HG02938 (cell line): ENCODE measurements at regions not wholly inside any gene's neighbourhood (a gene's known extent, or its start where the extent isn't known, plus 50 kb on each side); places are given as distances from the start of the nearest gene placed in this dataset.
A peak's percentile ranks its signal among the peaks of the same experiment; 100 is the strongest.

Source experiments
- ATAC-seq: cut with Tn5 transposase; IDR thresholded peaks from one replicate; pipeline ENCODE4 v1.9.1; 2021; ENCODE audit warnings: mild to moderate bottlenecking, moderate library complexity; ENCODE audit not compliant: unreplicated experiment

GRCh38 chr2:111219285-111219684, 98.6 kb downstream of the BCL2L11 start:
- peak; percentile 86 for ATAC-seq

GRCh38 chr2:111219734-111220505, 99.2 kb downstream of the BCL2L11 start:
- no peak for ATAC-seq

GRCh38 chr2:111220962-111221361, 100.2 kb downstream of the BCL2L11 start:
- ATAC-seq, result no peak

GRCh38 chr2:111221701-111222100, 101.0 kb downstream of the BCL2L11 start:
- no peak for ATAC-seq

GRCh38 chr2:111222204-111222866, 101.6 kb downstream of the BCL2L11 start:
- ATAC-seq, result no peak

GRCh38 chr2:111225856-111226255, 105.1 kb downstream of the BCL2L11 start:
- ATAC-seq, result no peak

- ATAC-seq, result no peak
Observed at GRCh38 chr2:111226876-111227700, 106.4 kb downstream of the BCL2L11 start.

GRCh38 chr2:111227716-111228141, 107.0 kb downstream of the BCL2L11 start:
- ATAC-seq, result no peak

- ATAC-seq, result no peak
Observed at GRCh38 chr2:111231532-111232252, 111.0 kb downstream of the BCL2L11 start.

GRCh38 chr2:111235192-111236015, 114.7 kb downstream of the BCL2L11 start:
- ATAC-seq, result no peak

GRCh38 chr2:111236025-111236424, 115.3 kb downstream of the BCL2L11 start:
- no peak for ATAC-seq

GRCh38 chr2:111238296-111238695, 117.6 kb downstream of the BCL2L11 start:
- no peak for ATAC-seq

GRCh38 chr2:111239107-111239506, 118.4 kb downstream of the BCL2L11 start:
- peak; percentile 90 for ATAC-seq

GRCh38 chr2:111239581-111240249, 119.0 kb downstream of the BCL2L11 start:
- ATAC-seq, result no peak

- no peak for ATAC-seq
Observed at GRCh38 chr2:111243295-111243694, 122.6 kb downstream of the BCL2L11 start.

GRCh38 chr2:111244864-111245263, 124.2 kb downstream of the BCL2L11 start:
- ATAC-seq, result no peak

GRCh38 chr2:111246620-111247061, 125.9 kb downstream of the BCL2L11 start:
- ATAC-seq, result no peak

- no peak for ATAC-seq
Observed at GRCh38 chr2:111247491-111247890, 126.8 kb downstream of the BCL2L11 start.

- no peak for ATAC-seq
Observed at GRCh38 chr2:111249806-111250205, 129.1 kb downstream of the BCL2L11 start.
